ENCODE measurements at regions not wholly inside any gene's neighbourhood (a gene's known extent, or its start where the extent isn't known, plus 50 kb on each side); places are given as distances from the start of the nearest gene placed in this dataset.

- no peak for DNase-seq (ENCODE audit: low read depth)
- H3K4me3 ChIP-seq (ENCODE audit: control insufficient read depth, low read depth, low read length) = no peak overlapping the region
- no peak for TF ChIP-seq CTCF (conservative IDR thresholded peaks at IDR 0.05; ENCODE audit: control insufficient read depth, insufficient read depth, low read depth, low read length)
Observed at GRCh38 chr14:89565607-89566006, 148.6 kb upstream of the FOXN3 start.

- no peak for TF ChIP-seq CTCF (conservative IDR thresholded peaks at IDR 0.05; ENCODE audit: control insufficient read depth, insufficient read depth, low read depth, low read length)
- H3K4me3 ChIP-seq (ENCODE audit: control insufficient read depth, low read depth, low read length) = no peak overlapping the region
- no peak for DNase-seq (ENCODE audit: low read depth)
Observed at GRCh38 chr14:89564989-89565388, 148.0 kb upstream of the FOXN3 start.

- no peak for TF ChIP-seq CTCF (conservative IDR thresholded peaks at IDR 0.05; ENCODE audit: control insufficient read depth, insufficient read depth, low read depth, low read length)
- no peak overlapping the region for H3K4me3 ChIP-seq (ENCODE audit: control insufficient read depth, low read depth, low read length)
- DNase-seq (ENCODE audit: low read depth) = peak; percentile 80
Observed at GRCh38 chr14:89564286-89564957, 147.4 kb upstream of the FOXN3 start.

GRCh38 chr14:89563471-89563870, 146.4 kb upstream of the FOXN3 start:
- no peak for TF ChIP-seq CTCF (conservative IDR thresholded peaks at IDR 0.05; ENCODE audit: control insufficient read depth, insufficient read depth, low read depth, low read length)
- DNase-seq (ENCODE audit: low read depth) = no peak
- H3K4me3 ChIP-seq (ENCODE audit: control insufficient read depth, low read depth, low read length) = no peak overlapping the region

GRCh38 chr14:89551955-89552354, 134.9 kb upstream of the FOXN3 start:
- no peak for DNase-seq (ENCODE audit: low read depth)
- no peak overlapping the region for H3K4me3 ChIP-seq (ENCODE audit: control insufficient read depth, low read depth, low read length)
- no peak for TF ChIP-seq CTCF (conservative IDR thresholded peaks at IDR 0.05; ENCODE audit: control insufficient read depth, insufficient read depth, low read depth, low read length)

GRCh38 chr14:89551432-89551831, 134.4 kb upstream of the FOXN3 start:
- TF ChIP-seq CTCF (conservative IDR thresholded peaks at IDR 0.05; ENCODE audit: control insufficient read depth, insufficient read depth, low read depth, low read length) = no peak
- no peak overlapping the region for H3K4me3 ChIP-seq (ENCODE audit: control insufficient read depth, low read depth, low read length)
- no peak for DNase-seq (ENCODE audit: low read depth)

- no peak for TF ChIP-seq CTCF (conservative IDR thresholded peaks at IDR 0.05; ENCODE audit: control insufficient read depth, insufficient read depth, low read depth, low read length)
- no peak for DNase-seq (ENCODE audit: low read depth)
Observed at GRCh38 chr14:89550821-89551220, 133.8 kb upstream of the FOXN3 start.

More at GRCh38 chr14:89550821-89551220, 133.8 kb upstream of the FOXN3 start:
- no peak overlapping the region for H3K4me3 ChIP-seq (ENCODE audit: control insufficient read depth, low read depth, low read length)

All from fibroblast of mammary gland (primary cell).